Spleen (tissue), 11 donors: ENCODE measurements at regions not wholly inside any gene's neighbourhood (a gene's known extent, or its start where the extent isn't known, plus 50 kb on each side); places are given as distances from the start of the nearest gene placed in this dataset.

Source experiments
- DNase-seq: peaks from one replicate; pipeline ENCODE4 v3.0.0-alpha.2; 2020
- H3K27ac ChIP-seq, 8 donors: fragments of 200-600 bp; sonication (generic) in 7 of 8; 1 replicate in 4 of 8; 2 replicates in 4 of 8; pipeline versions ENCODE4 v1.5.0 to v1.8.0; 2016 to 2021; ENCODE audit warnings: inconsistent platforms in 4 of 8, mild to moderate bottlenecking in 4 of 8, moderate library complexity in 1 of 8
- H3K27me3 ChIP-seq, 7 donors: fragments of 200-600 bp; sonication (generic) in 6 of 7; replicated peaks in 1 of 7; 1 replicate in 4 of 7; 2 replicates in 3 of 7; pipeline versions ENCODE4 v1.5.0 to v1.8.0; 2016 to 2021; ENCODE audit warnings: inconsistent platforms in 3 of 7, mild to moderate bottlenecking in 1 of 7
- H3K36me3 ChIP-seq, 6 donors: fragments of 200-600 bp; sonication (generic) in 5 of 6; 1 replicate in 4 of 6; 2 replicates in 2 of 6; pipeline versions ENCODE4 v1.5.0 to v1.8.0; 2016 to 2021; ENCODE audit warnings: inconsistent platforms in 2 of 6
- H3K4me1 ChIP-seq, 6 donors: fragments of 200-600 bp; sonication (generic) in 5 of 6; 1 replicate in 3 of 6; 2 replicates in 3 of 6; pipeline versions ENCODE4 v1.5.0 to v1.8.0; 2016 to 2021; ENCODE audit warnings: inconsistent platforms in 3 of 6
- H3K4me3 ChIP-seq, 8 donors: fragments of 200-600 bp; sonication (generic) in 7 of 8; 1 replicate in 4 of 8; 2 replicates in 4 of 8; pipeline versions ENCODE4 v1.5.0 to v1.8.0; 2016 to 2021; ENCODE audit warnings: inconsistent platforms in 4 of 8, mild to moderate bottlenecking in 4 of 8, moderate library complexity in 2 of 8
- H3K9me3 ChIP-seq, 8 donors: fragments of 200-600 bp; sonication (generic) in 7 of 8; 1 replicate in 4 of 8; 2 replicates in 4 of 8; pipeline versions ENCODE4 v1.5.0 to v1.8.0; 2016 to 2021; ENCODE audit warnings: inconsistent platforms in 4 of 8
- CTCF ChIP-seq, 11 experiments: fragments of 200-600 bp in 7 of 11; fragments of 450-650 bp in 4 of 11; sonication (generic) in 4 of 11; IDR thresholded peaks in 8 of 11; conservative IDR thresholded peaks in 3 of 11; 1 replicate in 7 of 11; 2 replicates in 4 of 11; pipeline versions ENCODE4 v1.4.0 to v1.8.0; 2016 to 2021; ENCODE audit warnings: antibody characterized with exemption in 11 of 11, inconsistent platforms in 4 of 11, mild to moderate bottlenecking in 1 of 11
- POLR2A ChIP-seq, 3 donors: fragments of 450-650 bp; IDR thresholded peaks; one replicate each; pipeline ENCODE4 v1.5.1; 2017; ENCODE audit warnings: antibody characterized with exemption in 3 of 3, mild to moderate bottlenecking in 1 of 3
- POLR2AphosphoS5 ChIP-seq, 3 donors: sonication (generic); formaldehyde crosslinking; IDR thresholded peaks; one replicate each; pipeline ENCODE4 v1.5.1; 2017; ENCODE audit warnings: antibody characterized with exemption in 3 of 3
- WGBS, 5 donors: extraction: QIAGEN DNeasy Blood & Tissue Kit in 3 of 5; methylation state at CpG; one replicate each; pipeline versions ENCODE4 v1.1.5 to v1.1.7; 2013 to 2018; 5-methylcytosine and 5-hydroxymethylcytosine counted together
- intact Hi-C: fragments of 100-400 bp; cut with DNase I; formaldehyde crosslinking; loops from one replicate; pipeline ENCODE4 v1.15.0; 2023; ENCODE audit warnings: low total_unique reads
- donor health status: healthy with polysubstance abuse.
- donor health status: DM: no; HTN: no; CAD: no; lungs with moderate emphysema.
- donor health status: DM: no; HTN: no; CAD: no.
- donor health status: Bipolar disorder and iron deficiency.
- donor health status: healthy.
- donor health status: DM: no; HTN: no; CAD: no.
- donor health status: DM: yes; HTN: yes; CAD: no.

GRCh38 chr3:54038391-54038790 is 84.0 kb upstream of the CACNA2D3 start:
- DNase-seq, result no peak
- Histone ChIP-seq H3K4me3 (no peak overlapping the region), H3K27ac (no peak overlapping the region), H3K36me3 (no peaks in the 10 kb centered on the region), H3K27me3 (no peaks in the 10 kb centered on the region), H3K9me3 (no peaks in the 10 kb centered on the region), H3K4me1 (no peaks in the 10 kb centered on the region)
- WGBS, 5 donors, result 74 to 89% (median 82%) methylated on average over 4 of the region's 4 CpGs
- intact Hi-C loops, result no loop called here
- TF ChIP-seq CTCF (IDR thresholded peaks at IDR 0.05 in 8 of 11, conservative IDR thresholded peaks at IDR 0.05 in 3 of 11) (no peak), POLR2A (IDR thresholded peaks at IDR 0.05) (no peak), POLR2AphosphoS5 (IDR thresholded peaks at IDR 0.05) (no peak)

- 85 to 100% (median 96%) methylated on average over 2 of the region's 2 CpGs for WGBS, 5 donors
- intact Hi-C loops, result no loop called here
- Histone ChIP-seq H3K36me3 (no peaks in the 10 kb centered on the region), H3K9me3 (no peaks in the 10 kb centered on the region), H3K4me1 (no peaks in the 10 kb centered on the region), H3K27ac (no peak overlapping the region), H3K27me3 (no peaks in the 10 kb centered on the region), H3K4me3 (no peak overlapping the region)
- DNase-seq, result no peak
- TF ChIP-seq POLR2AphosphoS5 (IDR thresholded peaks at IDR 0.05), result no peak
- no peak for TF ChIP-seq POLR2A (IDR thresholded peaks at IDR 0.05)
- TF ChIP-seq CTCF (IDR thresholded peaks at IDR 0.05 in 8 of 11, conservative IDR thresholded peaks at IDR 0.05 in 3 of 11), result no peak
Measured at GRCh38 chr3:54036543-54036942, 85.8 kb upstream of the CACNA2D3 start.

DNA sequence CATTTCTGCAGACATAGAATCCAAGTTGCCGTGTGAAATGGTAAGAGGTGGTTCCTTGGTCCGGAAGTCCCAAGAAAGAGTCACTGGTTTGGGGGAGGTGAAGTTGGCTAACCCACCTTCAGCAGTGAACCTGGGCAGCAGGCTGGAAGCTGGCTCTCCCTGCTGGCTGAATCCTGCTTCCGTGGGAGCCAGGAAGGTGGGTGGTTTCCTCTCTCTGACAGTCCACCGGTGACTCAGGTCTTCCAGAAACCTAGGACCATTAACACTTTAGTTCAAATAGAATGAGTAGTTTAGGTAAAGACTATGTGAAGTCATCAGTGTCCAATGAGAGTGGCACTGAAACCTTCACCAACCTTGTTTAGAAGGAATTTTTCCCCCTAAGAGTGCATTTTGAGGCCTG is 87.4 kb upstream of the CACNA2D3 start:
- Histone ChIP-seq H3K9me3 (no peaks in the 10 kb centered on the region), H3K4me1 (no peaks in the 10 kb centered on the region), H3K36me3 (no peaks in the 10 kb centered on the region), H3K27ac (no peak overlapping the region), H3K27me3 (no peaks in the 10 kb centered on the region), H3K4me3 (no peak overlapping the region)
- WGBS, 5 donors, result 61 to 81% (median 74%) methylated on average over 4 of the region's 4 CpGs
- intact Hi-C loops, result no loop called here
- TF ChIP-seq POLR2A (IDR thresholded peaks at IDR 0.05) (no peak), CTCF (IDR thresholded peaks at IDR 0.05 in 8 of 11, conservative IDR thresholded peaks at IDR 0.05 in 3 of 11) (no peak), POLR2AphosphoS5 (IDR thresholded peaks at IDR 0.05) (no peak)
- DNase-seq, result no peak

DNA sequence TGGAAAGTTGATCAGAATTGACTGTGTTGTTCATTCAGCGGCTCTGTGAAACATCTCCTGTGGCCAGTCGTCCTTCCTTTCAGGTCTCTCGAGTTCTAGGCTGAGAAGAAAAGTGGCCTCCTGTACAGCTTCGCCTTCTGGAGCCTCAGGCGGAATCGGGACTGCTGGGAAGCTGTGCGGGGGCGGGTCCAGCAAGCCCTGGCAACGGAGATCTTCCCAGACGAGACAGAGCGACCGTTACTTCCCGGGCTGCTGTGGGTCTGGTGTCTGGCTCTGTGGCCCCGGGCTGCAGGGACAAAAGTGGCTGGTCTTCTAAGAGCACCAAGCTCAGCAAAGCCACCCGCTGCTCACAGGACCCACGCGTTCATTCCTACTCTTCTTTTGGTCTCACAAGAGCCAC is 88.6 kb upstream of the CACNA2D3 start:
- no peak for TF ChIP-seq POLR2A (IDR thresholded peaks at IDR 0.05)
- no peak for TF ChIP-seq CTCF (IDR thresholded peaks at IDR 0.05 in 8 of 11, conservative IDR thresholded peaks at IDR 0.05 in 3 of 11)
- TF ChIP-seq POLR2AphosphoS5 (IDR thresholded peaks at IDR 0.05), result no peak
- Histone ChIP-seq H3K27me3 (no peaks in the 10 kb centered on the region), H3K4me3 (no peak overlapping the region), H3K27ac (no peak overlapping the region), H3K4me1 (no peaks in the 10 kb centered on the region), H3K36me3 (no peaks in the 10 kb centered on the region), H3K9me3 (no peaks in the 10 kb centered on the region)
- intact Hi-C loops, result no loop called here
- 69 to 87% (median 85%) methylated on average over 17 of the region's 17 CpGs for WGBS, 5 donors
- no peak for DNase-seq
